Heart right ventricle (tissue), 16 donors: ENCODE measurements at regions not wholly inside any gene's neighbourhood (a gene's known extent, or its start where the extent isn't known, plus 50 kb on each side); places are given as distances from the start of the nearest gene placed in this dataset.

Experiments used
- ATAC-seq, 8 donors: fragments of 200-7000 bp; cut with Tn5 transposase; one replicate each; pipeline ENCODE4 v1.9.1; 2020; ENCODE audit warnings: mild to moderate bottlenecking in 8 of 8, moderate library complexity in 8 of 8, moderate number of reproducible peaks in 1 of 8
- DNase-seq, 2 donors: peaks; one replicate each; pipeline ENCODE4 v3.0.0-alpha.2; 2020
- H3K27ac ChIP-seq, 10 donors: fragments of 200-600 bp; sonication (generic) in 2 of 10; one replicate each; pipeline versions ENCODE4 v1.5.0 to v1.8.0; 2020 to 2022; ENCODE audit warnings: mild to moderate bottlenecking in 3 of 10
- H3K27me3 ChIP-seq, 7 donors: fragments of 200-600 bp; one replicate each; pipeline ENCODE4 v1.8.0; 2021 to 2022; ENCODE audit warnings: mild to moderate bottlenecking in 2 of 7
- H3K36me3 ChIP-seq, 9 donors: fragments of 200-600 bp; sonication (generic) in 1 of 9; one replicate each; pipeline versions ENCODE4 v1.5.0 to v1.8.0; 2020 to 2022; ENCODE audit warnings: mild to moderate bottlenecking in 2 of 9
- H3K4me1 ChIP-seq, 9 donors: fragments of 200-600 bp; sonication (generic) in 1 of 9; one replicate each; pipeline versions ENCODE4 v1.5.0 to v1.8.0; 2020 to 2022; ENCODE audit warnings: mild to moderate bottlenecking in 4 of 9
- H3K4me3 ChIP-seq, 10 donors: fragments of 200-600 bp; sonication (generic) in 2 of 10; one replicate each; pipeline versions ENCODE4 v1.5.0 to v1.8.0; 2020 to 2022; ENCODE audit warnings: mild to moderate bottlenecking in 7 of 10, moderate library complexity in 2 of 10
- H3K9me3 ChIP-seq, 11 donors: fragments of 200-600 bp in 10 of 11; sonication (generic) in 2 of 11; one replicate each; pipeline versions ENCODE4 v1.5.0 to v1.8.0; 2013 to 2022; ENCODE audit warnings: mild to moderate bottlenecking in 2 of 11, control low read depth in 1 of 11, moderate library complexity in 1 of 11
- WGBS, 2 donors: extraction: QIAGEN DNeasy Blood & Tissue Kit; methylation state at CpG; one replicate each; pipeline ENCODE4 v1.1.7; 2013; ENCODE audit warnings: inconsistent platforms in 1 of 2; 5-methylcytosine and 5-hydroxymethylcytosine counted together
- intact Hi-C, 10 donors: fragments of 100-400 bp; cut with DNase I; formaldehyde crosslinking; loops; one replicate each; pipeline versions ENCODE4 v1.11.1 to v1.14.2; 2022
- TF ChIP-seq, protein P1 (sequence below), 9 donors: fragments of 200-600 bp; sonication (generic) in 2 of 9; IDR thresholded peaks; one replicate each; pipeline versions ENCODE4 v1.5.0 to v1.8.0; 2021 to 2022; ENCODE audit warnings: antibody characterized with exemption in 9 of 9, mild to moderate bottlenecking in 5 of 9, moderate library complexity in 1 of 9
- donor health status: Arrhythmogenic right ventricular cardiomyopathy.
- donor health status: ischemic (EF 13 %, LVEDD 7.1; RV severe dilation, severe dysfunction).
- donor health status: healthy with polysubstance abuse.
- donor health status: DM: no; HTN: yes; CAD: no.
- donor health status: DM: no; HTN: no; CAD: no.
- donor health status: ischemic (EF 25% LVEDD 6.9; RV normal size, moderate dysfunction).
- donor health status: ischemic (EF 25% LVEDD 5.7; RV mildly dilated, moderate dysfunction).
- donor health status: healthy.
- donor health status: DM: yes; HTN: yes; CAD: no.
- donor health status: Ischemic cardiomyopathy.
- donor health status: ischemic (EF 35%, LVEDD 5.7; RV mildly dilated, moderate dysfunction).
- donor health status: nonischemic (EF 11% LVEDD 7.7; RV severe dilation, severe dysfunction).
- donor health status: DM: yes; HTN: yes; CAD: no.
- donor health status: PGD.
- donor health status: ischemic (EF 29% LVEDD 5.4; RV normal size, mild dysfunction).
- donor health status: nonischemic (EF 23%, LVEDD 6.1; RV moderate dilation, normal function).

GRCh38 chr20:52515877-52516276 lies 324.3 kb upstream of the ZFP64 start:
- H3K27ac ChIP-seq: no peak overlapping the region
- H3K27me3 ChIP-seq: no peaks in the 10 kb centered on the region
- H3K4me1 ChIP-seq: no peaks in the 10 kb centered on the region
- no peaks in the 10 kb centered on the region for H3K36me3 ChIP-seq
- intact Hi-C loops: no loop called here
- TF ChIP-seq, protein P1, sequence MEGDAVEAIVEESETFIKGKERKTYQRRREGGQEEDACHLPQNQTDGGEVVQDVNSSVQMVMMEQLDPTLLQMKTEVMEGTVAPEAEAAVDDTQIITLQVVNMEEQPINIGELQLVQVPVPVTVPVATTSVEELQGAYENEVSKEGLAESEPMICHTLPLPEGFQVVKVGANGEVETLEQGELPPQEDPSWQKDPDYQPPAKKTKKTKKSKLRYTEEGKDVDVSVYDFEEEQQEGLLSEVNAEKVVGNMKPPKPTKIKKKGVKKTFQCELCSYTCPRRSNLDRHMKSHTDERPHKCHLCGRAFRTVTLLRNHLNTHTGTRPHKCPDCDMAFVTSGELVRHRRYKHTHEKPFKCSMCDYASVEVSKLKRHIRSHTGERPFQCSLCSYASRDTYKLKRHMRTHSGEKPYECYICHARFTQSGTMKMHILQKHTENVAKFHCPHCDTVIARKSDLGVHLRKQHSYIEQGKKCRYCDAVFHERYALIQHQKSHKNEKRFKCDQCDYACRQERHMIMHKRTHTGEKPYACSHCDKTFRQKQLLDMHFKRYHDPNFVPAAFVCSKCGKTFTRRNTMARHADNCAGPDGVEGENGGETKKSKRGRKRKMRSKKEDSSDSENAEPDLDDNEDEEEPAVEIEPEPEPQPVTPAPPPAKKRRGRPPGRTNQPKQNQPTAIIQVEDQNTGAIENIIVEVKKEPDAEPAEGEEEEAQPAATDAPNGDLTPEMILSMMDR (IDR thresholded peaks at IDR 0.05): no peak
- DNase-seq (no peak), ATAC-seq (no peak)
- 62 to 63% methylated on average over 2 of the region's 2 CpGs for WGBS, 2 donors
- H3K9me3 ChIP-seq: peaks cover 0 to 14% (median 4%) of the 10 kb centered on the region in 11 donors
- no peak overlapping the region for H3K4me3 ChIP-seq

- no peak for ATAC-seq
- intact Hi-C loops: no loop called here
These were observed 308.6 kb upstream of the ZFP64 start for GRCh38 chr20:52500157-52500556.

GRCh38 chr20:52497731-52498130 lies 306.2 kb upstream of the ZFP64 start:
- DNase-seq (no peak), ATAC-seq (no peak)
- Histone ChIP-seq H3K27me3 (peaks cover 0 to 12% (median 0%) of the 10 kb centered on the region in 7 donors), H3K27ac (no peak overlapping the region), H3K4me3 (no peak overlapping the region), H3K9me3 (no peaks in the 10 kb centered on the region), H3K36me3 (no peaks in the 10 kb centered on the region), H3K4me1 (peaks cover 0 to 15% (median 3%) of the 10 kb centered on the region in 9 donors)
- intact Hi-C loops: no loop called here
- 85 to 88% methylated on average over 3 of the region's 3 CpGs for whole genome bisulfite sequencing, 2 donors
- TF ChIP-seq, protein P1 (IDR thresholded peaks at IDR 0.05): no peak

More at GRCh38 chr20:52500157-52500556, 308.6 kb upstream of the ZFP64 start:
- Histone ChIP-seq H3K9me3 (peaks cover 0 to 5% (median 0%) of the 10 kb centered on the region in 11 donors), H3K4me1 (no peaks in the 10 kb centered on the region), H3K4me3 (no peak overlapping the region), H3K36me3 (no peaks in the 10 kb centered on the region), H3K27me3 (peaks cover 0 to 11% (median 0%) of the 10 kb centered on the region in 7 donors), H3K27ac (no peak overlapping the region)
- 60 to 67% methylated on average over 4 of the region's 4 CpGs for WGBS, 2 donors
- DNase-seq: no peak
- TF ChIP-seq, protein P1 (IDR thresholded peaks at IDR 0.05): no peak

GRCh38 chr20:52496191-52496590 lies 304.6 kb upstream of the ZFP64 start:
- no peak overlapping the region for H3K4me3 ChIP-seq
- H3K4me1 ChIP-seq: peaks cover 0 to 20% (median 8%) of the 10 kb centered on the region in 9 donors
- no peaks in the 10 kb centered on the region for H3K36me3 ChIP-seq
- ATAC-seq (no peak), DNase-seq (no peak)
- intact Hi-C loops: no loop called here
- TF ChIP-seq, protein P1 (IDR thresholded peaks at IDR 0.05): no peak
- no peak overlapping the region for H3K27ac ChIP-seq
- H3K27me3 ChIP-seq: peaks cover 0 to 12% (median 0%) of the 10 kb centered on the region in 7 donors
- H3K9me3 ChIP-seq: no peaks in the 10 kb centered on the region
- 85 to 88% methylated on average over 3 of the region's 3 CpGs for WGBS, 2 donors
